ENCODE measurements at regions not wholly inside any gene's neighbourhood (a gene's known extent, or its start where the extent isn't known, plus 50 kb on each side); places are given as distances from the start of the nearest gene placed in this dataset.

DNA sequence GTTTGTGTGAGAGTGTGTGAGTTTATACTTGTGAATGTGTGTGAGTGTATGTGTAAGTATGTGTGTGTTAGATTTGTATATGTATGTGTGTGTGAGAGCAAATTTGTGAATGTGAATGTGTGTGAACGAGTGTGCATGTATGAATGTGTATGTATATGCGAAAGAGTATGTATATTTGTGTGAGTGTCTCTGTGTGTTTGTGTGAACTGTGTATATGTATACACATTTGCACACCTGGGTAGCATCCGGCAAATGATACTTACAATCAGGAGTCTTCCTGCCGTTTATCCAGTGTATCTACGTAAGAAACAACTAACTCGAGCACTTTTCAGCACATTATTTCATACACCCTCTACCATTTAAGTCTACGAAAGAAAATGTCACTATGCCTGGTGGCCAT is 487.4 kb downstream of the TNS3 start:
- no peaks in the 10 kb centered on the region for H3K27me3 ChIP-seq (replicated peaks; ENCODE audit: insufficient read depth)
- no peak overlapping the region for H2AFZ ChIP-seq

DNA sequence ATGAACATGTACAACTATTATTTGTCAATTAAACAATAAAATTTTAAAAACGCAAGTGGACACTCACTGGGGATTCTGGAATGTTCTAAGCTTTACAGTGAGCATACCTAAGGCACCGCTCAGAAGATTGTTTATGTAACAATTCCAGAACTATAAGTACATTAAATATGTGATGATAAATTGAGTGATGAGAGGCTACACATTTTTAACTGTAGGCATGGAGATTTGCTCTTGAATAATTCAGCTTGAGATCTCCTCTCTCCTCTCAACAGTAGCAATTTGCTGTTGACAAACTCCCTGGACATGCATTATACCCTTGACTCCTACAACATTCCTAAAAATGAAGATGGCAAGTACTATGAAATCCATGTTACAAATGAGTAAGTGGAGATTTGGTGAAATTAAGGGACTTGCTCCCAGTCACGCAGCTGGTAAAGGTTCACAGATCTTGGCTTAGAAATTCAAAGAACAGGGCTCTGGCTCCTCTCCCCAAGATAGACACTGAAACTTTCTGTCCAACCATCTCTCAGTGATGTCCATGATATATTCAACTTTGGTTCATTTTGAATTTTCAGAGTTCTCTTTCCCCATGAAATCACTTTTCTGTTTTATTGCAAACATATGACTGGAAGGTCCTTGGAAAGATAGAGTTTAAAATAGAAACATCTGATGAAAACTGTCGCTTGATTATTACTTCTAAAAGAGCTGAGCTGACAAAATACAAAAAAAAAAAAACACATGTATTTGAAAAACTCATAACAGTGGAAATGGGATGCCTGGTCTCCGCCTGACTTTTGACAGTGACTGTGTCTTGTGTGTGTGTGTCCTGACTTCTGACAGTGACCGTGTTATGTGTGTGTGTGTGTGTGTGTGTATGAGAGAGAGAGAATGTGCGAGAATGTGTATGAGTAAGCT is 488.3 kb downstream of the TNS3 start:
- H3K9me2 ChIP-seq (ENCODE audit: insufficient read depth) = no peaks in the 10 kb centered on the region
- no peak for TF ChIP-seq EZH2 (IDR thresholded peaks at IDR 0.05; ENCODE audit: insufficient read depth, poor library complexity, severe bottlenecking)
- 0 out of 2 replicates have a peak, but pooled peaks have one; percentile 64 for TF ChIP-seq EZH2phosphoT487 (IDR thresholded peaks at IDR 0.05; ENCODE audit: insufficient read depth, low read depth)
- peaks cover 56% of the 10 kb centered on the region for H3K4me1 ChIP-seq (ENCODE audit: insufficient read depth)
- H4K20me1 ChIP-seq (ENCODE audit: insufficient read depth) = no peaks in the 10 kb centered on the region
- H3K27ac ChIP-seq = peak overlapping the region; percentile 54
- H3K36me3 ChIP-seq (ENCODE audit: low read depth) = no peaks in the 10 kb centered on the region
- H3K4me2 ChIP-seq (ENCODE audit: unreplicated experiment) = peak overlapping the region; percentile 22
- in situ Hi-C loops (cut with MboI) = loop anchor here (5.0 to 10.0 kb wide), 2 partner anchors 739 to 1171 kb away; partner anchors contain the start of gene IGFBP3
- H3K9me3 ChIP-seq (ENCODE audit: low read depth) = no peaks in the 10 kb centered on the region
- DNase-seq = peak; percentile 49
- H3K9ac ChIP-seq = 0 out of 2 replicates have a peak overlapping the region, but pooled peaks have one; percentile 8
- no peaks in the 10 kb centered on the region for H3K27me3 ChIP-seq (replicated peaks; ENCODE audit: insufficient read depth)
- WGBS, 2 experiments (ENCODE audit: low coverage in 1 of 2, low lambda C conversion rate in 2 of 2, missing lambda C conversion rate in 2 of 2) = 25 to 29% methylated on average over 7 of the region's 7 CpGs
- 0 out of 2 replicates have a peak overlapping the region, but pooled peaks have one; percentile 3 for H3K4me3 ChIP-seq
- peaks cover 41% of the 10 kb centered on the region for H3F3A ChIP-seq (ENCODE audit: insufficient read depth)
- H2AFZ ChIP-seq = peak overlapping the region; percentile 11; the same call in 1 of the 2 replicates
- no peaks in the 10 kb centered on the region for H3K79me2 ChIP-seq (ENCODE audit: insufficient read depth)

More for the DNA sequence above, 487.4 kb downstream of the TNS3 start:
- H3K4me2 ChIP-seq (ENCODE audit: unreplicated experiment) = no peak overlapping the region
- H3K4me1 ChIP-seq (ENCODE audit: insufficient read depth) = peaks cover 50% of the 10 kb centered on the region
- no peaks in the 10 kb centered on the region for H3K36me3 ChIP-seq (ENCODE audit: low read depth)
- no peaks in the 10 kb centered on the region for H3K79me2 ChIP-seq (ENCODE audit: insufficient read depth)
- DNase-seq = no peak
- TF ChIP-seq EZH2 (IDR thresholded peaks at IDR 0.05; ENCODE audit: insufficient read depth, poor library complexity, severe bottlenecking) (no peak), EZH2phosphoT487 (IDR thresholded peaks at IDR 0.05; ENCODE audit: insufficient read depth, low read depth) (no peak)
- no peak overlapping the region for H3K4me3 ChIP-seq
- no peaks in the 10 kb centered on the region for H3K9me2 ChIP-seq (ENCODE audit: insufficient read depth)
- H3K9ac ChIP-seq = no peak overlapping the region
- peaks cover 40% of the 10 kb centered on the region for H3F3A ChIP-seq (ENCODE audit: insufficient read depth)
- in situ Hi-C loops (cut with MboI) = loop anchor here (5.0 to 10.0 kb wide), 2 partner anchors 740 to 1172 kb away; partner anchors contain the start of gene IGFBP3
- H3K27ac ChIP-seq = peak overlapping the region; percentile 54; the same call in 1 of the 2 replicates
- H4K20me1 ChIP-seq (ENCODE audit: insufficient read depth) = no peaks in the 10 kb centered on the region
- no peaks in the 10 kb centered on the region for H3K9me3 ChIP-seq (ENCODE audit: low read depth)
- 91 to 94% methylated on average over 7 of the region's 7 CpGs for WGBS, 2 experiments (ENCODE audit: low coverage in 1 of 2, low lambda C conversion rate in 2 of 2, missing lambda C conversion rate in 2 of 2)

DNA sequence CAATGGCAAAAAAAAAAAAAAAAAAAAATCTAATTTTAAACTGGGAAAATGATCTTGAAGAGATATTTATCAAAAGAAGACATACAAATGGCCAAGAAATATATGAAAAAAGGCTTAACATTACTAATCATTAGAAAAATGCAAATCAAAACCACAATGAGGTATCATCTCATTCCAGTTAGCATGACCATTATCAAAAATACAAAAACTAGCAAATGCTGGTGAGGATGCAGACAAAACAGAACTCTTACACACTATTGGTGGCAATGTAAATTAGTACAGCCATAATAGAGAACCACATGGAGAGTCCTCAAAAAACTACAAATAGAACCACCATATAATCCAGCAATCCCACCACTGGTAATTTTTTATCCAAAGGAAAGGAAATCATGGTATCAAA is 489.6 kb downstream of the TNS3 start:
- TF ChIP-seq EZH2phosphoT487 (IDR thresholded peaks at IDR 0.05; ENCODE audit: insufficient read depth, low read depth) (no peak), EZH2 (IDR thresholded peaks at IDR 0.05; ENCODE audit: insufficient read depth, poor library complexity, severe bottlenecking) (no peak)
- DNase-seq = peak; percentile 58
- in situ Hi-C loops (cut with MboI) = loop anchor here (5.0 to 10.0 kb wide), 2 partner anchors 738 to 1170 kb away; partner anchors contain the start of gene IGFBP3

DNA sequence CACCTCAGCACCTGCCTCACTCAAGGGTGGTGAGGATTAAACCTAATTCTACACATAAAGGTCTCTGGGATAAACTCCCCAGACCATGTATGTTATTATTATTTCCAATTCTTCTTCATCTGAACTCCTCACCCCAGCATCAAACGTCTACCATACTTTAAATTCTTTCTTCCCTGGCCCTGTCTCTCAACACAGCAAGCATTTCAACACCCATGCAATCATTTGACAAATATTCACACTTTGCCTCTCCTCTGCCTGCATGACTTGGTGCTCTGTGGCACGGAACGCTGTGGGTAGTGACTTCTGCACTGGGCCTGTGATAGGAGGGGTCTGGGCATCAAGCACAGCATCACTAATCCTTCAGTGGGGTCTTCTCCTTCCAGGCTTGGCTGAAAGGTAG is 490.8 kb downstream of the TNS3 start:
- Histone ChIP-seq H3K27ac (peak overlapping the region; percentile 52), H3K27me3 (replicated peaks; ENCODE audit: insufficient read depth) (no peaks in the 10 kb centered on the region), H3F3A (ENCODE audit: insufficient read depth) (peaks cover 54% of the 10 kb centered on the region), H3K79me2 (ENCODE audit: insufficient read depth) (no peaks in the 10 kb centered on the region), H3K9me2 (ENCODE audit: insufficient read depth) (no peaks in the 10 kb centered on the region), H4K20me1 (ENCODE audit: insufficient read depth) (no peaks in the 10 kb centered on the region), H3K9ac (no peak overlapping the region), H3K36me3 (ENCODE audit: low read depth) (no peaks in the 10 kb centered on the region), H2AFZ (no peak overlapping the region), H3K4me2 (ENCODE audit: unreplicated experiment) (no peak overlapping the region), H3K4me3 (no peak overlapping the region), H3K9me3 (ENCODE audit: low read depth) (no peaks in the 10 kb centered on the region), H3K4me1 (ENCODE audit: insufficient read depth) (peaks cover 67% of the 10 kb centered on the region)
- WGBS, 2 experiments (ENCODE audit: low coverage in 1 of 2, low lambda C conversion rate in 2 of 2, missing lambda C conversion rate in 2 of 2) = 10 to 19% methylated on average over 3 of the region's 3 CpGs
- no peak for TF ChIP-seq EZH2phosphoT487 (IDR thresholded peaks at IDR 0.05; ENCODE audit: insufficient read depth, low read depth)
- TF ChIP-seq EZH2 (IDR thresholded peaks at IDR 0.05; ENCODE audit: insufficient read depth, poor library complexity, severe bottlenecking) = no peak
- DNase-seq = peak; percentile 67
- in situ Hi-C loops (cut with MboI) = loop anchor here (5.0 to 10.0 kb wide), 2 partner anchors 736 to 1169 kb away; partner anchors contain the start of gene IGFBP3

More for the DNA sequence above, 489.6 kb downstream of the TNS3 start:
- peaks cover 50% of the 10 kb centered on the region for H3F3A ChIP-seq (ENCODE audit: insufficient read depth)
- H3K79me2 ChIP-seq (ENCODE audit: insufficient read depth) = no peaks in the 10 kb centered on the region
- no peak overlapping the region for H3K4me3 ChIP-seq
- peaks cover 69% of the 10 kb centered on the region for H3K4me1 ChIP-seq (ENCODE audit: insufficient read depth)
- no peaks in the 10 kb centered on the region for H3K27me3 ChIP-seq (replicated peaks; ENCODE audit: insufficient read depth)
- no peaks in the 10 kb centered on the region for H3K9me3 ChIP-seq (ENCODE audit: low read depth)
- no peaks in the 10 kb centered on the region for H4K20me1 ChIP-seq (ENCODE audit: insufficient read depth)
- peak overlapping the region; percentile 0 for H3K4me2 ChIP-seq (ENCODE audit: unreplicated experiment)
- peak overlapping the region; percentile 54 for H3K27ac ChIP-seq
- H3K36me3 ChIP-seq (ENCODE audit: low read depth) = no peaks in the 10 kb centered on the region
- no peaks in the 10 kb centered on the region for H3K9me2 ChIP-seq (ENCODE audit: insufficient read depth)
- no peak overlapping the region for H3K9ac ChIP-seq
- H2AFZ ChIP-seq = no peak overlapping the region

All from GM23248 (cell line).